Loucy (cell line): ENCODE measurements at regions not wholly inside any gene's neighbourhood (a gene's known extent, or its start where the extent isn't known, plus 50 kb on each side); places are given as distances from the start of the nearest gene placed in this dataset.

Experiments used
- H2AFZ ChIP-seq: fragments of 200-600 bp; sonication (generic); 2 replicates; pipeline ENCODE4 v1.6.0; 2016; ENCODE audit warnings: antibody characterized with exemption, mild to moderate bottlenecking, low read length, moderate library complexity
- H3F3A ChIP-seq: fragments of 200-600 bp; 2 replicates; pipeline ENCODE4 v1.6.0; 2016; ENCODE audit warnings: antibody characterized with exemption, low read depth, mild to moderate bottlenecking
- H3K27me3 ChIP-seq: fragments of 200-600 bp; sonication (generic); 2 replicates; pipeline ENCODE4 v1.6.1; 2014; ENCODE audit warnings: low read length, mild to moderate bottlenecking; ENCODE audit not compliant: insufficient read depth, poor library complexity, severe bottlenecking
- H3K36me3 ChIP-seq: fragments of 200-600 bp; sonication (generic); 2 replicates; pipeline ENCODE4 v1.6.1; 2016; ENCODE audit warnings: low read length; ENCODE audit not compliant: insufficient read depth
- H3K4me1 ChIP-seq: fragments of 200-600 bp; sonication (generic); 2 replicates; pipeline ENCODE4 v1.5.1; 2014; ENCODE audit warnings: low read length, mild to moderate bottlenecking; ENCODE audit not compliant: insufficient read depth, poor library complexity, severe bottlenecking
- H3K4me2 ChIP-seq: fragments of 200-600 bp; sonication (generic); 2 replicates; pipeline ENCODE4 v1.6.0; 2014; ENCODE audit warnings: antibody characterized with exemption, low read length, low read depth, mild to moderate bottlenecking; ENCODE audit not compliant: poor library complexity, severe bottlenecking
- H3K4me3 ChIP-seq: fragments of 200-600 bp; sonication (generic); 2 replicates; pipeline ENCODE4 v1.5.1; 2014; ENCODE audit warnings: low read length, mild to moderate bottlenecking, mixed read lengths; ENCODE audit not compliant: poor library complexity, severe bottlenecking
- H3K79me2 ChIP-seq: fragments of 200-600 bp; sonication (generic); 2 replicates; pipeline ENCODE4 v1.6.1; 2014; ENCODE audit warnings: low read length; ENCODE audit not compliant: insufficient read depth
- H3K9ac ChIP-seq: fragments of 200-600 bp; sonication (generic); 2 replicates; pipeline ENCODE4 v1.6.0; 2014; ENCODE audit warnings: mild to moderate bottlenecking, low read depth, low read length, moderate library complexity; ENCODE audit not compliant: poor library complexity, severe bottlenecking
- H3K9me2 ChIP-seq: fragments of 200-600 bp; sonication (generic); replicated peaks from 2 replicates; pipeline ENCODE4 v1.6.1; 2016; ENCODE audit warnings: low read depth, low read length, mixed read lengths
- H3K9me3 ChIP-seq: fragments of 200-600 bp; sonication (generic); 2 replicates; pipeline ENCODE4 v1.6.1; 2014; ENCODE audit warnings: mild to moderate bottlenecking, antibody characterized with exemption, low read length, low read depth; ENCODE audit not compliant: insufficient read depth
- H4K20me1 ChIP-seq: fragments of 200-600 bp; sonication (generic); 2 replicates; pipeline ENCODE4 v1.6.0; 2014; ENCODE audit warnings: antibody characterized with exemption, low read length, mild to moderate bottlenecking; ENCODE audit not compliant: insufficient read depth, poor library complexity, severe bottlenecking
- EZH2phosphoT487 ChIP-seq: fragments of 200-600 bp; IDR thresholded peaks from 2 replicates; pipeline ENCODE4 v1.6.1; 2018; ENCODE audit warnings: antibody characterized with exemption, mild to moderate bottlenecking, moderate library complexity, borderline replicate concordance
- TF ChIP-seq, protein P1 (sequence below): fragments of 200-600 bp; sonication (generic); conservative IDR thresholded peaks from 2 replicates; pipeline ENCODE4 v1.5.1; 2014; ENCODE audit warnings: mild to moderate bottlenecking, antibody characterized with exemption, low read length

DNA sequence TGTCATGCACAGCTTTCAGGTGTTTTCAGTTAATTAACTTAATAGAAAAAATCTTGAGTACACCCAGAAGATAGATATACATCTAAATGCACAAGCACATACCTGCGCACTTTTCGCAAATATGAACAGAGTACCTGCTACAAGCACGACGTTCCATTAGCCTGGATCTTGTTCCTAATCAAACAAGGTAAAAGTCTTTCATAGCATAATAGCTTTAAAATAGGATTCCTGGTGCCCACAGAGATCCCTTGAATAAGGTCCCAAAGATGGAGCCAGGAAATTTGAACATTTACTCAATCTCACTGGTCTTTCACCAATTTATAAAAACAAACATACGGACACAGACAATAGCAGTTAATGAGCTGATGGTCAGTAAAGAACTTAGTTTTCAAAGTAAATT lies 689.8 kb upstream of the CHORDC1 start:
- TF ChIP-seq, protein P1, sequence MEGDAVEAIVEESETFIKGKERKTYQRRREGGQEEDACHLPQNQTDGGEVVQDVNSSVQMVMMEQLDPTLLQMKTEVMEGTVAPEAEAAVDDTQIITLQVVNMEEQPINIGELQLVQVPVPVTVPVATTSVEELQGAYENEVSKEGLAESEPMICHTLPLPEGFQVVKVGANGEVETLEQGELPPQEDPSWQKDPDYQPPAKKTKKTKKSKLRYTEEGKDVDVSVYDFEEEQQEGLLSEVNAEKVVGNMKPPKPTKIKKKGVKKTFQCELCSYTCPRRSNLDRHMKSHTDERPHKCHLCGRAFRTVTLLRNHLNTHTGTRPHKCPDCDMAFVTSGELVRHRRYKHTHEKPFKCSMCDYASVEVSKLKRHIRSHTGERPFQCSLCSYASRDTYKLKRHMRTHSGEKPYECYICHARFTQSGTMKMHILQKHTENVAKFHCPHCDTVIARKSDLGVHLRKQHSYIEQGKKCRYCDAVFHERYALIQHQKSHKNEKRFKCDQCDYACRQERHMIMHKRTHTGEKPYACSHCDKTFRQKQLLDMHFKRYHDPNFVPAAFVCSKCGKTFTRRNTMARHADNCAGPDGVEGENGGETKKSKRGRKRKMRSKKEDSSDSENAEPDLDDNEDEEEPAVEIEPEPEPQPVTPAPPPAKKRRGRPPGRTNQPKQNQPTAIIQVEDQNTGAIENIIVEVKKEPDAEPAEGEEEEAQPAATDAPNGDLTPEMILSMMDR: no peak
- H3K9me3 ChIP-seq: no peaks in the 10 kb centered on the region
- H3F3A ChIP-seq: no peaks in the 10 kb centered on the region
- no peaks in the 10 kb centered on the region for H3K4me1 ChIP-seq
- no peak overlapping the region for H2AFZ ChIP-seq
- H3K79me2 ChIP-seq: no peaks in the 10 kb centered on the region
- H4K20me1 ChIP-seq: no peaks in the 10 kb centered on the region
- no peak overlapping the region for H3K4me2 ChIP-seq
- no peaks in the 10 kb centered on the region for H3K27me3 ChIP-seq
- no peaks in the 10 kb centered on the region for H3K36me3 ChIP-seq
- no peak overlapping the region for H3K4me3 ChIP-seq
- H3K9ac ChIP-seq: no peak overlapping the region
- no peaks in the 10 kb centered on the region for H3K9me2 ChIP-seq

DNA sequence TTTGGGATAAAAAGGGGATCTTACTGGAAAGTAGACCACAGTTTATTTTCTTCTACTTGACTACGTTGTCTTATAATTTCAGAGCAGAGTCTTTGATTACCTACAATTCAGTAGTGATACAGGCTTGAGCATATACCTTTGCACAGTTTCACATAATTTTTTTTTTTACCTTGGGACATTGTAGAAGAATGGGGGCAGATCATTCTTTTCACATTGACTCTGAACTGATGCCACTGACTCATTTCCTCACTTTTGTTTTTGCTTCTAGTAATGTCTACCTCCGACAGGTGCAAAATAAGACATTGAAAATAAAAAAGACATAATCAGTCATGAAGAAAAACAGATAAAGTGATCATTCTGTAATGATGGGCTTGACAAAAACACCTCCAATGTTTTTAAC lies 688.3 kb upstream of the CHORDC1 start:
- H3K79me2 ChIP-seq: no peaks in the 10 kb centered on the region

DNA sequence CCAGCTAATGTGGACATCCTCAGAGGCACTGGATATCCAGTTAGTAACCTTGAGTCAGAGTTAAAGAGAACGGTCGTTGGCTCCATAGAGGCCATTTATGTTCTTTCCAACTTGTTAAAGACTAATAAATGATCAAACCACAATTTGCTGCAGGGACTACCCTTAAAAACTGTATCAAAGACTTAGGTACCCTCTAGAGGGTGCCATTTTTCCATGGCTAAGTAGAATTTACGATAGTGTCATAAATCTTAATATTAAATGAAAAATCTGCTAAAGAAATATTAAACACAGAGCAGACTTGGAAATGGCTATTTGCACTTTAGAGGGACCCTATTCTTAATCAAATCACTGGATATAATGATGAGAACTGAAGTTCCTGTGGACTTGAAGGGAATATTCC lies 685.2 kb upstream of the CHORDC1 start:
- H3K4me1 ChIP-seq: no peaks in the 10 kb centered on the region
- H3K4me3 ChIP-seq: no peak overlapping the region
- H3K9me3 ChIP-seq: no peaks in the 10 kb centered on the region
- H3F3A ChIP-seq: no peaks in the 10 kb centered on the region
- no peaks in the 10 kb centered on the region for H3K9me2 ChIP-seq
- H3K79me2 ChIP-seq: no peaks in the 10 kb centered on the region
- H2AFZ ChIP-seq: no peak overlapping the region
- TF ChIP-seq EZH2phosphoT487: no peak
- TF ChIP-seq, protein P1: no peak
- H4K20me1 ChIP-seq: no peaks in the 10 kb centered on the region
- H3K9ac ChIP-seq: no peak overlapping the region
- H3K36me3 ChIP-seq: no peaks in the 10 kb centered on the region
- no peak overlapping the region for H3K4me2 ChIP-seq
- H3K27me3 ChIP-seq: no peaks in the 10 kb centered on the region

More for the DNA sequence above, 688.3 kb upstream of the CHORDC1 start:
- H4K20me1 ChIP-seq: no peaks in the 10 kb centered on the region
- no peaks in the 10 kb centered on the region for H3K9me2 ChIP-seq
- H3K4me2 ChIP-seq: no peak overlapping the region
- no peaks in the 10 kb centered on the region for H3K36me3 ChIP-seq
- no peaks in the 10 kb centered on the region for H3F3A ChIP-seq
- no peak overlapping the region for H2AFZ ChIP-seq
- H3K9me3 ChIP-seq: no peaks in the 10 kb centered on the region
- no peaks in the 10 kb centered on the region for H3K4me1 ChIP-seq
- H3K9ac ChIP-seq: no peak overlapping the region
- no peak for TF ChIP-seq EZH2phosphoT487
- TF ChIP-seq, protein P1: no peak
- no peak overlapping the region for H3K4me3 ChIP-seq
- no peaks in the 10 kb centered on the region for H3K27me3 ChIP-seq
